ENCODE measurements at regions not wholly inside any gene's neighbourhood (a gene's known extent, or its start where the extent isn't known, plus 50 kb on each side); places are given as distances from the start of the nearest gene placed in this dataset.

DNA sequence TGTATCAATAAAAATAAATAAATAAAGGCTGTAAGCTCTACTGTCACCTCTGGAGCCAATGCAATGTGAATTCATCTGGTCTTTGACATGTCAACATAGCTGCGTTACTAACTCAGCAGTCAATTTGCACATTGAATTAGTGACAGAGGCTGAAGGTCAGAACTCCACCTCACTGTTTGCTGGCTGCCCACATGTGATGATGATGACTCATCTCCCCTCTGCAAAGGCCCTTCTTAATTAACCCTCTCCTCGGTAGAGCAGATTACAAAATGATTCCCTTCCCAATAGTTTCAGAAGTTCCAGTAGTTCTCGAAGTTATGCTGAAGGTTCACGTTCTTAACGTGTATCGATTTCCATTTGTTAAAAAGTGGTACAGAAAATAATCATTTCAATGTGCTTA lies 1626.0 kb upstream of the TENM3 start:
- no peak for TF ChIP-seq NR1H2 (CRISPR knock-in tag; IDR thresholded peaks at IDR 0.05; ENCODE audit: borderline replicate concordance, low read depth)
- TF ChIP-seq RFX3 (CRISPR knock-in tag; IDR thresholded peaks at IDR 0.05), result no peak
- TF ChIP-seq, protein P1, sequence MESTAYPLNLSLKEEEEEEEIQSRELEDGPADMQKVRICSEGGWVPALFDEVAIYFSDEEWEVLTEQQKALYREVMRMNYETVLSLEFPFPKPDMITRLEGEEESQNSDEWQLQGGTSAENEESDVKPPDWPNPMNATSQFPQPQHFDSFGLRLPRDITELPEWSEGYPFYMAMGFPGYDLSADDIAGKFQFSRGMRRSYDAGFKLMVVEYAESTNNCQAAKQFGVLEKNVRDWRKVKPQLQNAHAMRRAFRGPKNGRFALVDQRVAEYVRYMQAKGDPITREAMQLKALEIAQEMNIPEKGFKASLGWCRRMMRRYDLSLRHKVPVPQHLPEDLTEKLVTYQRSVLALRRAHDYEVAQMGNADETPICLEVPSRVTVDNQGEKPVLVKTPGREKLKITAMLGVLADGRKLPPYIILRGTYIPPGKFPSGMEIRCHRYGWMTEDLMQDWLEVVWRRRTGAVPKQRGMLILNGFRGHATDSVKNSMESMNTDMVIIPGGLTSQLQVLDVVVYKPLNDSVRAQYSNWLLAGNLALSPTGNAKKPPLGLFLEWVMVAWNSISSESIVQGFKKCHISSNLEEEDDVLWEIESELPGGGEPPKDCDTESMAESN (CRISPR knock-in tag; conservative IDR thresholded peaks at IDR 0.05), result no peak
- TF ChIP-seq TEAD2 (CRISPR knock-in tag; IDR thresholded peaks at IDR 0.05), result no peak
- TF ChIP-seq TCF12 (IDR thresholded peaks at IDR 0.05), result no peak
- TF ChIP-seq TCF12 (CRISPR knock-in tag; IDR thresholded peaks at IDR 0.05), result no peak
- TF ChIP-seq NFIC (IDR thresholded peaks at IDR 0.05; ENCODE audit: low read length), result no peak
- no peak for TF ChIP-seq ZBTB10 (CRISPR knock-in tag; IDR thresholded peaks at IDR 0.05; ENCODE audit: borderline replicate concordance)
- no peak for TF ChIP-seq POLR2A (IDR thresholded peaks at IDR 0.05; ENCODE audit: insufficient read depth in 1 of 2, low read depth in 2 of 2, low read length in 2 of 2)
- no peak for TF ChIP-seq MBD4 (IDR thresholded peaks at IDR 0.05; ENCODE audit: borderline replicate concordance, low read length)

All from HepG2 (cell line).